HepG2 (cell line): ENCODE measurements at regions not wholly inside any gene's neighbourhood (a gene's known extent, or its start where the extent isn't known, plus 50 kb on each side); places are given as distances from the start of the nearest gene placed in this dataset.
A peak's percentile ranks its signal among the peaks of the same experiment; 100 is the strongest.

Experiments used
- JDP2 ChIP-seq: sonication (generic); formaldehyde crosslinking; IDR thresholded peaks from 2 replicates; pipeline ENCODE4 v1.8.1; 2022; ENCODE audit warnings: missing genetic modification reagents, borderline replicate concordance
- MBNL3 ChIP-seq: fragments of 250-450 bp; sonication (Bioruptor Pico); conservative IDR thresholded peaks from 2 replicates; pipeline ENCODE4 v1.8.0; 2022; ENCODE audit warnings: mild to moderate bottlenecking, inconsistent platforms
- MXI1 ChIP-seq: IDR thresholded peaks from 3 replicates; pipeline ENCODE4 v1.6.1; 2012; ENCODE audit warnings: low read depth, low read length, inconsistent platforms, borderline replicate concordance
- MYNN ChIP-seq: sonication (generic); formaldehyde crosslinking; IDR thresholded peaks from 2 replicates; pipeline ENCODE4 v1.4.0; 2020; ENCODE audit warnings: mild to moderate bottlenecking, low read depth, missing genetic modification reagents
- NR2C2 ChIP-seq: sonication (generic); formaldehyde crosslinking; IDR thresholded peaks from 2 replicates; pipeline ENCODE4 v1.4.0; 2020; ENCODE audit warnings: missing genetic modification reagents, mild to moderate bottlenecking, moderate library complexity, borderline replicate concordance
- SAP130 ChIP-seq: IDR thresholded peaks from 2 replicates; pipeline ENCODE4 v1.6.1; 2016; ENCODE audit warnings: low read depth
- SNRNP70 ChIP-seq: fragments of 200-400 bp; formaldehyde crosslinking; IDR thresholded peaks from 2 replicates; pipeline ENCODE4 v1.6.1; 2017; ENCODE audit warnings: mild to moderate bottlenecking, low read depth, low read length, moderate library complexity
- SOX5 ChIP-seq: IDR thresholded peaks from 2 replicates; pipeline ENCODE4 v1.6.1; 2016; ENCODE audit warnings: borderline replicate concordance
- ZNF24 ChIP-seq: fragments of 450-650 bp; IDR thresholded peaks from 2 replicates; pipeline ENCODE4 v1.6.1; 2017; ENCODE audit warnings: antibody characterized with exemption, mild to moderate bottlenecking
- ZNF776 ChIP-seq: sonication (generic); formaldehyde crosslinking; IDR thresholded peaks from 2 replicates; pipeline ENCODE4 v1.4.0; 2020; ENCODE audit warnings: mild to moderate bottlenecking, missing genetic modification reagents
- TF ChIP-seq, protein P1 (sequence below): sonication (generic); formaldehyde crosslinking; IDR thresholded peaks from 2 replicates; pipeline ENCODE4 v1.4.0; 2020; ENCODE audit warnings: missing genetic modification reagents, mild to moderate bottlenecking, borderline replicate concordance
- TF ChIP-seq, protein P2 (sequence below): sonication (generic); formaldehyde crosslinking; IDR thresholded peaks from 2 replicates; pipeline ENCODE4 v1.4.0; 2020; ENCODE audit warnings: mild to moderate bottlenecking, missing genetic modification reagents
- TF ChIP-seq, protein P3 (sequence below): sonication (generic); formaldehyde crosslinking; IDR thresholded peaks from 2 replicates; pipeline ENCODE4 v1.4.0; 2020; ENCODE audit warnings: missing genetic modification reagents
- TF ChIP-seq, protein P4 (sequence below): sonication (generic); formaldehyde crosslinking; IDR thresholded peaks from 2 replicates; pipeline ENCODE4 v1.8.1; 2023; ENCODE audit warnings: mild to moderate bottlenecking, missing genetic modification reagents
- TF ChIP-seq, protein P5 (sequence below): sonication (generic); formaldehyde crosslinking; IDR thresholded peaks from 2 replicates; pipeline ENCODE4 v1.4.0; 2020; ENCODE audit warnings: missing genetic modification reagents, borderline replicate concordance

DNA sequence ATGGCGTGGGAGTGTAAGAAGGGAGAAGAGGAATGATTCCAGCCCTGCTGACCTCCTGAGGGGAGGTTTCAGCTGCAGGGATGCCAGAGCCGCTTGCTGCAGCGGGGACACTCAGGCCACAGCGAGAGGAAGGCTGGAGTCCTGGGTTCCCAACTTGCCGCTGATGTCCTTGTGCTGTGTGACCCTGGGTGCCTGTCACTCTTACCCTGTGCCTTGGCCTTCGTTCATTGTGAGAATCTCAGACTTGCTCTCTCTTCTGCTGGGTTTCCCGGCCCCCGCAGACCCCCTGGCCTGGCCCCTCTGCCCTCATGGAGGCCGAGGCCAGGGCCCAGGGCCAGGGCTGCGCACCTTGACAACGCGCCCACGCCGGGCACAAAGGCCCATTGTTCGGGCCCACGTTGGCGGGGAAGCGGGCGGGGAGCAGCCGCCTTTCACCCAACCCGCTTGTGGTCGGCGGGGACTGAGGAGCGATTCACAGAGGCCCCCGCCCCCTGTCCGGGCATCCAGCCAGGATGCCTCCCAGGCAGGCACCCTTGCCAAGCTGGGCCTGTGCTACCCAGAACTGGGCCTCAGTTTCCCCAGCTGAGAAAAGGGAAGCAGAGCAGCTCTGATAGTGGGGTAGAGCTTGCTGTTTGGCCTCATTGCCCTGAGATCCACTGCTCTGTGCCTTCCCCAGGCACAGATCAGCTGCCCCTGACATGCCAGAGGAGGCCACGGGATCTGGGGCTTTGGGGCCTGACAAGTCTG is 52.4 kb downstream of the CEBPB start (continued):
- TF ChIP-seq, protein P1, sequence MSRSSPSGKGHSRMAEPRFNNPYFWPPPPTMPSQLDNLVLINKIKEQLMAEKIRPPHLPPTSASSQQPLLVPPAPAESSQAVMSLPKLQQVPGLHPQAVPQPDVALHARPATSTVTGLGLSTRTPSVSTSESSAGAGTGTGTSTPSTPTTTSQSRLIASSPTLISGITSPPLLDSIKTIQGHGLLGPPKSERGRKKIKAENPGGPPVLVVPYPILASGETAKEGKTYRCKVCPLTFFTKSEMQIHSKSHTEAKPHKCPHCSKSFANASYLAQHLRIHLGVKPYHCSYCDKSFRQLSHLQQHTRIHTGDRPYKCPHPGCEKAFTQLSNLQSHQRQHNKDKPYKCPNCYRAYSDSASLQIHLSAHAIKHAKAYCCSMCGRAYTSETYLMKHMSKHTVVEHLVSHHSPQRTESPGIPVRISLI (CRISPR knock-in tag): peak; percentile 58
- TF ChIP-seq ZNF24: no peak
- TF ChIP-seq, protein P2, sequence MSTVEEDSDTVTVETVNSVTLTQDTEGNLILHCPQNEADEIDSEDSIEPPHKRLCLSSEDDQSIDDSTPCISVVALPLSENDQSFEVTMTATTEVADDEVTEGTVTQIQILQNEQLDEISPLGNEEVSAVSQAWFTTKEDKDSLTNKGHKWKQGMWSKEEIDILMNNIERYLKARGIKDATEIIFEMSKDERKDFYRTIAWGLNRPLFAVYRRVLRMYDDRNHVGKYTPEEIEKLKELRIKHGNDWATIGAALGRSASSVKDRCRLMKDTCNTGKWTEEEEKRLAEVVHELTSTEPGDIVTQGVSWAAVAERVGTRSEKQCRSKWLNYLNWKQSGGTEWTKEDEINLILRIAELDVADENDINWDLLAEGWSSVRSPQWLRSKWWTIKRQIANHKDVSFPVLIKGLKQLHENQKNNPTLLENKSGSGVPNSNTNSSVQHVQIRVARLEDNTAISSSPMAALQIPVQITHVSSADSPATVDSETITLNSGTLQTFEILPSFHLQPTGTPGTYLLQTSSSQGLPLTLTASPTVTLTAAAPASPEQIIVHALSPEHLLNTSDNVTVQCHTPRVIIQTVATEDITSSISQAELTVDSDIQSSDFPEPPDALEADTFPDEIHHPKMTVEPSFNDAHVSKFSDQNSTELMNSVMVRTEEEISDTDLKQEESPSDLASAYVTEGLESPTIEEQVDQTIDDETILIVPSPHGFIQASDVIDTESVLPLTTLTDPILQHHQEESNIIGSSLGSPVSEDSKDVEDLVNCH (CRISPR knock-in tag): no peak
- TF ChIP-seq MXI1: peak; percentile 82
- peak; percentile 60; the same call in 1 of the 2 replicates for TF ChIP-seq ZNF776 (CRISPR knock-in tag)
- peak; percentile 61; the same call in 1 of the 2 replicates for TF ChIP-seq NR2C2 (CRISPR knock-in tag)
- TF ChIP-seq SAP130 (CRISPR knock-in tag): peak; percentile 92
- TF ChIP-seq, protein P3, sequence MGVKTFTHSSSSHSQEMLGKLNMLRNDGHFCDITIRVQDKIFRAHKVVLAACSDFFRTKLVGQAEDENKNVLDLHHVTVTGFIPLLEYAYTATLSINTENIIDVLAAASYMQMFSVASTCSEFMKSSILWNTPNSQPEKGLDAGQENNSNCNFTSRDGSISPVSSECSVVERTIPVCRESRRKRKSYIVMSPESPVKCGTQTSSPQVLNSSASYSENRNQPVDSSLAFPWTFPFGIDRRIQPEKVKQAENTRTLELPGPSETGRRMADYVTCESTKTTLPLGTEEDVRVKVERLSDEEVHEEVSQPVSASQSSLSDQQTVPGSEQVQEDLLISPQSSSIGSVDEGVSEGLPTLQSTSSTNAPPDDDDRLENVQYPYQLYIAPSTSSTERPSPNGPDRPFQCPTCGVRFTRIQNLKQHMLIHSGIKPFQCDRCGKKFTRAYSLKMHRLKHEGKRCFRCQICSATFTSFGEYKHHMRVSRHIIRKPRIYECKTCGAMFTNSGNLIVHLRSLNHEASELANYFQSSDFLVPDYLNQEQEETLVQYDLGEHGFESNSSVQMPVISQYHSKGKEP: no peak
- TF ChIP-seq, protein P4, sequence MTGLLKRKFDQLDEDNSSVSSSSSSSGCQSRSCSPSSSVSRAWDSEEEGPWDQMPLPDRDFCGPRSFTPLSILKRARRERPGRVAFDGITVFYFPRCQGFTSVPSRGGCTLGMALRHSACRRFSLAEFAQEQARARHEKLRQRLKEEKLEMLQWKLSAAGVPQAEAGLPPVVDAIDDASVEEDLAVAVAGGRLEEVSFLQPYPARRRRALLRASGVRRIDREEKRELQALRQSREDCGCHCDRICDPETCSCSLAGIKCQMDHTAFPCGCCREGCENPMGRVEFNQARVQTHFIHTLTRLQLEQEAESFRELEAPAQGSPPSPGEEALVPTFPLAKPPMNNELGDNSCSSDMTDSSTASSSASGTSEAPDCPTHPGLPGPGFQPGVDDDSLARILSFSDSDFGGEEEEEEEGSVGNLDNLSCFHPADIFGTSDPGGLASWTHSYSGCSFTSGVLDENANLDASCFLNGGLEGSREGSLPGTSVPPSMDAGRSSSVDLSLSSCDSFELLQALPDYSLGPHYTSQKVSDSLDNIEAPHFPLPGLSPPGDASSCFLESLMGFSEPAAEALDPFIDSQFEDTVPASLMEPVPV (CRISPR knock-in tag): peak; percentile 98
- peak; percentile 98 for TF ChIP-seq SOX5 (CRISPR knock-in tag)
- TF ChIP-seq, protein P5, sequence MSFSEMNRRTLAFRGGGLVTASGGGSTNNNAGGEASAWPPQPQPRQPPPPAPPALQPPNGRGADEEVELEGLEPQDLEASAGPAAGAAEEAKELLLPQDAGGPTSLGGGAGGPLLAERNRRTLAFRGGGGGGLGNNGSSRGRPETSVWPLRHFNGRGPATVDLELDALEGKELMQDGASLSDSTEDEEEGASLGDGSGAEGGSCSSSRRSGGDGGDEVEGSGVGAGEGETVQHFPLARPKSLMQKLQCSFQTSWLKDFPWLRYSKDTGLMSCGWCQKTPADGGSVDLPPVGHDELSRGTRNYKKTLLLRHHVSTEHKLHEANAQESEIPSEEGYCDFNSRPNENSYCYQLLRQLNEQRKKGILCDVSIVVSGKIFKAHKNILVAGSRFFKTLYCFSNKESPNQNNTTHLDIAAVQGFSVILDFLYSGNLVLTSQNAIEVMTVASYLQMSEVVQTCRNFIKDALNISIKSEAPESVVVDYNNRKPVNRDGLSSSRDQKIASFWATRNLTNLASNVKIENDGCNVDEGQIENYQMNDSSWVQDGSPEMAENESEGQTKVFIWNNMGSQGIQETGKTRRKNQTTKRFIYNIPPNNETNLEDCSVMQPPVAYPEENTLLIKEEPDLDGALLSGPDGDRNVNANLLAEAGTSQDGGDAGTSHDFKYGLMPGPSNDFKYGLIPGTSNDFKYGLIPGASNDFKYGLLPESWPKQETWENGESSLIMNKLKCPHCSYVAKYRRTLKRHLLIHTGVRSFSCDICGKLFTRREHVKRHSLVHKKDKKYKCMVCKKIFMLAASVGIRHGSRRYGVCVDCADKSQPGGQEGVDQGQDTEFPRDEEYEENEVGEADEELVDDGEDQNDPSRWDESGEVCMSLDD: peak; percentile 68; the same call in 1 of the 2 replicates
- TF ChIP-seq SNRNP70: no peak
- TF ChIP-seq JDP2 (CRISPR knock-in tag): no peak; the same call in 1 of the 2 replicates
- no peak for TF ChIP-seq MYNN
- TF ChIP-seq MBNL3 (CRISPR knock-in tag): no peak
